GM10248 (cell line): ENCODE measurements at regions not wholly inside any gene's neighbourhood (a gene's known extent, or its start where the extent isn't known, plus 50 kb on each side); places are given as distances from the start of the nearest gene placed in this dataset.

Source experiments
- CTCF ChIA-PET: fragments of 300-600 bp; sonication (Branson Sonifier 250); formaldehyde crosslinking; extraction: SDS; loops from one replicate; lab custom pipeline; 2021; ENCODE audit warnings: antibody characterized with exemption; lab: Yijun Ruan, JAX
- POLR2A ChIA-PET: fragments of 350-650 bp; sonication (Branson Sonifier 250); formaldehyde crosslinking; extraction: SDS; loops from one replicate; lab custom pipeline; 2020; ENCODE audit warnings: antibody characterized with exemption; lab: Yijun Ruan, JAX
- DNase-seq: peaks from one replicate; pipeline ENCODE4 v3.0.0; 2012; ENCODE audit errors: extremely low spot score
- TF ChIP-seq, protein P1 (sequence below): IDR thresholded peaks from 2 replicates; pipeline ENCODE4 v1.5.1; 2012; ENCODE audit warnings: mild to moderate bottlenecking, low read depth; ENCODE audit errors: extremely low read depth, missing control alignments, control extremely low read depth

DNA sequence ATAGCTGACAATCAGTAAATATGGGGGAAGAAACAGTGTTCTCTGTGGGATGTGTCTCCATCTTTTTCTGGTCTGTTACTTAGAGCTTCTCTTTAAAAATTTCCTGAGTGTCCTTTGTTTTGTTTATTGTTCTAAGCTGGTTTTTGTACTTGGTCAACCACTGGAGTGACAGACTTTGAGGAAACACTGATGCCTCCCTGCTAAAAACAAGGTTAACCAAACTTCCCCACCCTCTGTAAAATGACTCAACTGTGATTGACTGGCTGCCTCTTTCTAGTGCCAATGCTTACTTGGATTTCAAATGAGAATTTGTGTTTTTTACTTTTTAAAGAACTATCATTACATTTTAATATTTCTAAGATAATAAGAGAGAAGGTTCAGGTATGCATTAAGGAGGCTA lies 65.1 kb upstream of the SPINK5 start:
- CTCF ChIA-PET: no interaction called here
- TF ChIP-seq, protein P1, sequence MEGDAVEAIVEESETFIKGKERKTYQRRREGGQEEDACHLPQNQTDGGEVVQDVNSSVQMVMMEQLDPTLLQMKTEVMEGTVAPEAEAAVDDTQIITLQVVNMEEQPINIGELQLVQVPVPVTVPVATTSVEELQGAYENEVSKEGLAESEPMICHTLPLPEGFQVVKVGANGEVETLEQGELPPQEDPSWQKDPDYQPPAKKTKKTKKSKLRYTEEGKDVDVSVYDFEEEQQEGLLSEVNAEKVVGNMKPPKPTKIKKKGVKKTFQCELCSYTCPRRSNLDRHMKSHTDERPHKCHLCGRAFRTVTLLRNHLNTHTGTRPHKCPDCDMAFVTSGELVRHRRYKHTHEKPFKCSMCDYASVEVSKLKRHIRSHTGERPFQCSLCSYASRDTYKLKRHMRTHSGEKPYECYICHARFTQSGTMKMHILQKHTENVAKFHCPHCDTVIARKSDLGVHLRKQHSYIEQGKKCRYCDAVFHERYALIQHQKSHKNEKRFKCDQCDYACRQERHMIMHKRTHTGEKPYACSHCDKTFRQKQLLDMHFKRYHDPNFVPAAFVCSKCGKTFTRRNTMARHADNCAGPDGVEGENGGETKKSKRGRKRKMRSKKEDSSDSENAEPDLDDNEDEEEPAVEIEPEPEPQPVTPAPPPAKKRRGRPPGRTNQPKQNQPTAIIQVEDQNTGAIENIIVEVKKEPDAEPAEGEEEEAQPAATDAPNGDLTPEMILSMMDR: no peak
- DNase-seq: no peak
- POLR2A ChIA-PET: no interaction called here

DNA sequence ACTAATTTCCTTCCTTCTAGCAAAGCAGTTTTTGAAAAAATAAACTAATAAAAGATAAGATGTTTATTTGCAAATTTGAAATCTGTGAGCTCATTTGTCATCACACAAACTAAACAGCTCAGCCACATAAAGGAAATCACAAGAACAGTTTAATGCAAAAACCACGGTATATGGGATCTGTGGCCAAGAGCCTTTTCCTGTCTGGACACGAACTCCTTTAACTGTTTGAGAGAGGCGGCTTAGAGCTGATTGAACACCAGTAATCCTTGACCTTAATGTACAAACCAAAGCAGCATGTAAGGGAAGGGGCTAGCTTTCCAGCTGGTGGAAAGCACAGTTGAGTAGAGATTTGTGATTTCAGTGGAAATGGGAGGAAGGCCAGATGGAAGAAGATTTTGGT lies 66.3 kb upstream of the SPINK5 start:
- no peak for DNase-seq
- ChIA-PET CTCF (no interaction called here), POLR2A (no interaction called here)
- TF ChIP-seq, protein P1: no peak

GRCh38 chr5:147996379-147996778 lies 67.4 kb upstream of the SPINK5 start:
- POLR2A ChIA-PET: no interaction called here
- CTCF ChIA-PET: no interaction called here

GRCh38 chr5:147995846-147996245 lies 67.9 kb upstream of the SPINK5 start:
- POLR2A ChIA-PET: no interaction called here
- no peak for DNase-seq
- TF ChIP-seq, protein P1: no peak
- CTCF ChIA-PET: no interaction called here

More at GRCh38 chr5:147996379-147996778, 67.4 kb upstream of the SPINK5 start:
- DNase-seq: no peak
- TF ChIP-seq, protein P1: no peak

DNA sequence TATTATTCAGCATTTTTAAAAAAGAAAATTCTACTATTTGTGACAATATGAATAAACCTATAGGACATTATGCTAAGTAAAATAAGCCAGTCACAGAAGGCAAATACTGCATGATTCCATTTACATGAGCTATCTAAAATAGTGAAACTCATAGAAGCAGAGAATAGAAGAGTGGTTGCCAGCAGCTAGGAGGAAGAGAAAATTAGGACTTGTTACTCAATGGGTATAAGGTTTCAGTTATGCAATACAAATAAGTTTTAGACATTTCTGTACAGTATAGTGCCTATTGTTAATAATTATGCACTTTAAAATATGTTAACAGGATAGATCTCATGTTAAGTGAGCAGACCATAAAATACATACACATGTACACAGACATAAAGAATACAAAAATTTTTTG lies 73.8 kb upstream of the SPINK5 start:
- POLR2A ChIA-PET: no interaction called here
- no peak for DNase-seq
- CTCF ChIA-PET: no interaction called here
- TF ChIP-seq, protein P1: no peak

- no peak for DNase-seq
- CTCF ChIA-PET: interaction anchor here (1.2 kb wide), 1 partner anchor 39 kb away, joined by 3 read pairs; no protein-coding TSS in a partner anchor
- TF ChIP-seq, protein P1: no peak
- POLR2A ChIA-PET: no interaction called here
Observed at GRCh38 chr5:147989239-147989638, 74.5 kb upstream of the SPINK5 start.

DNA sequence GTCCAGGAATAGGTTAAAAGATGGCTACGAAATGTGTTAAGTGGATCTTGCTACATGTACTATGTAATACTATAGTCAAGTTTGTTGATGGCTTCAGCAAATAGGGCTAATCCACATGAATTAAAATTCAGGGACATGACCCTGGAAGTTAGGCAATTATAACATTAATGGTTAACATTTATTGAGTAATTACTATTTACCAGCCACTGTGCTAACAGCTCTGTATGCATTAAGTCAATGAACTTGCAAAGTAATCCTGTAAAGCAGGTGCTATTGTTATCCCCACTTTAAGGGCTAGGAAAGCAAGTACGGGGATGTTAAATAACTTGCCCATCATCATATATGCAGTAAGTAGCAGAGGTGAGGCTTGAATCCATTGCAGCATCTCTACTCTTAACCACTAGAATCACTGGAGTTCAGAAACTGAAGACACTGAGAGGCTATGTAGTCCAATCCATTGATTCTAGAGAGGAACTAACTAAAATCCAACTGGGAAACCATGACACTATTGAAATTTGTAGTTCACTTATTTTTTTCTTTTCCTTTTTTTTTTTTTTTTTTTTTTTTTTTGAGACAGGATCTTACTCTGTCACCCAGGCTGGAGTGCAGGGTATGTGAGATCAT lies 77.5 kb upstream of the SPINK5 start:
- CTCF ChIA-PET: no interaction called here
- TF ChIP-seq, protein P1: no peak
- POLR2A ChIA-PET: no interaction called here
- DNase-seq: no peak
